ENCODE measurements at regions not wholly inside any gene's neighbourhood (a gene's known extent, or its start where the extent isn't known, plus 50 kb on each side); places are given as distances from the start of the nearest gene placed in this dataset.

- no peaks in the 10 kb centered on the region for H4K20me1 ChIP-seq (ENCODE audit: control insufficient read depth, insufficient read depth)
- 47% methylated on average over 2 of the region's 2 CpGs for WGBS (ENCODE audit: insufficient coverage, insufficient replicate concordance, low lambda C conversion rate, missing lambda C conversion rate)
- ATAC-seq: no peak
- H2AFZ ChIP-seq (ENCODE audit: control insufficient read depth, low read depth, low read length): no peak overlapping the region
- no TSS peak for BruUV-seq (replicated peaks)
- ChIA-PET CTCF (no interaction called here), RAD21 (ENCODE audit: unreplicated experiment) (no interaction called here), POLR2A (no interaction called here), SMC1A (ENCODE audit: uncharacterized antibody, unreplicated experiment) (no interaction called here)
- intact Hi-C loops (cut with micrococcal nuclease; ENCODE audit: unreplicated experiment): no loop called here
- no peak overlapping the region for H3K4me3 ChIP-seq
- no peaks in the 10 kb centered on the region for H3K79me2 ChIP-seq (ENCODE audit: control insufficient read depth, insufficient read depth, low read length)
- H3K9me3 ChIP-seq (replicated peaks; ENCODE audit: control insufficient read depth, insufficient read depth, low read length): no peaks in the 10 kb centered on the region
- H3K4me1 ChIP-seq (ENCODE audit: control insufficient read depth, insufficient read depth, low read length): no peaks in the 10 kb centered on the region
- no peak overlapping the region for H3K27ac ChIP-seq (ENCODE audit: control insufficient read depth, insufficient read depth)
- no peak for DNase-seq (ENCODE audit: low read depth, low spot score)
- H3K36me3 ChIP-seq (ENCODE audit: control insufficient read depth in 2 of 2, insufficient read depth in 2 of 2, low read length in 1 of 2): no peaks in the 10 kb centered on the region
- no peak overlapping the region for H3K4me2 ChIP-seq (ENCODE audit: control insufficient read depth, insufficient read depth)
- TF ChIP-seq MYC (IDR thresholded peaks at IDR 0.05; ENCODE audit: insufficient read depth, insufficient read length, insufficient replicate concordance, low read length, severe bottlenecking) (no peak), FOXM1 (IDR thresholded peaks at IDR 0.05; ENCODE audit: low read depth, low read length) (no peak), ZNF622 (IDR thresholded peaks at IDR 0.05) (no peak), ZBTB11 (CRISPR knock-in tag; IDR thresholded peaks at IDR 0.05) (no peak), HDGF (IDR thresholded peaks at IDR 0.05) (no peak), POLR2AphosphoS2 (IDR thresholded peaks at IDR 0.05; ENCODE audit: low read depth, low read length) (no peak), BRCA1 (IDR thresholded peaks at IDR 0.05; ENCODE audit: low read depth, low read length) (no peak), NFXL1 (IDR thresholded peaks at IDR 0.05; ENCODE audit: borderline replicate concordance) (no peak), IKZF1 (conservative IDR thresholded peaks at IDR 0.05) (no peak)
- TF ChIP-seq, protein P1, sequence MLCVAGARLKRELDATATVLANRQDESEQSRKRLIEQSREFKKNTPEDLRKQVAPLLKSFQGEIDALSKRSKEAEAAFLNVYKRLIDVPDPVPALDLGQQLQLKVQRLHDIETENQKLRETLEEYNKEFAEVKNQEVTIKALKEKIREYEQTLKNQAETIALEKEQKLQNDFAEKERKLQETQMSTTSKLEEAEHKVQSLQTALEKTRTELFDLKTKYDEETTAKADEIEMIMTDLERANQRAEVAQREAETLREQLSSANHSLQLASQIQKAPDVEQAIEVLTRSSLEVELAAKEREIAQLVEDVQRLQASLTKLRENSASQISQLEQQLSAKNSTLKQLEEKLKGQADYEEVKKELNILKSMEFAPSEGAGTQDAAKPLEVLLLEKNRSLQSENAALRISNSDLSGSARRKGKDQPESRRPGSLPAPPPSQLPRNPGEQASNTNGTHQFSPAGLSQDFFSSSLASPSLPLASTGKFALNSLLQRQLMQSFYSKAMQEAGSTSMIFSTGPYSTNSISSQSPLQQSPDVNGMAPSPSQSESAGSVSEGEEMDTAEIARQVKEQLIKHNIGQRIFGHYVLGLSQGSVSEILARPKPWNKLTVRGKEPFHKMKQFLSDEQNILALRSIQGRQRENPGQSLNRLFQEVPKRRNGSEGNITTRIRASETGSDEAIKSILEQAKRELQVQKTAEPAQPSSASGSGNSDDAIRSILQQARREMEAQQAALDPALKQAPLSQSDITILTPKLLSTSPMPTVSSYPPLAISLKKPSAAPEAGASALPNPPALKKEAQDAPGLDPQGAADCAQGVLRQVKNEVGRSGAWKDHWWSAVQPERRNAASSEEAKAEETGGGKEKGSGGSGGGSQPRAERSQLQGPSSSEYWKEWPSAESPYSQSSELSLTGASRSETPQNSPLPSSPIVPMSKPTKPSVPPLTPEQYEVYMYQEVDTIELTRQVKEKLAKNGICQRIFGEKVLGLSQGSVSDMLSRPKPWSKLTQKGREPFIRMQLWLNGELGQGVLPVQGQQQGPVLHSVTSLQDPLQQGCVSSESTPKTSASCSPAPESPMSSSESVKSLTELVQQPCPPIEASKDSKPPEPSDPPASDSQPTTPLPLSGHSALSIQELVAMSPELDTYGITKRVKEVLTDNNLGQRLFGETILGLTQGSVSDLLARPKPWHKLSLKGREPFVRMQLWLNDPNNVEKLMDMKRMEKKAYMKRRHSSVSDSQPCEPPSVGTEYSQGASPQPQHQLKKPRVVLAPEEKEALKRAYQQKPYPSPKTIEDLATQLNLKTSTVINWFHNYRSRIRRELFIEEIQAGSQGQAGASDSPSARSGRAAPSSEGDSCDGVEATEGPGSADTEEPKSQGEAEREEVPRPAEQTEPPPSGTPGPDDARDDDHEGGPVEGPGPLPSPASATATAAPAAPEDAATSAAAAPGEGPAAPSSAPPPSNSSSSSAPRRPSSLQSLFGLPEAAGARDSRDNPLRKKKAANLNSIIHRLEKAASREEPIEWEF (IDR thresholded peaks at IDR 0.05; ENCODE audit: insufficient replicate concordance, low read depth, low read length): no peak
- no peaks in the 10 kb centered on the region; a peak in 1 of 4 replicates for H3K27me3 ChIP-seq (replicated peaks in 1 of 2; ENCODE audit: control insufficient read depth in 2 of 2, insufficient read depth in 2 of 2, low read length in 1 of 2)
- no peak for FAIRE-seq
- in situ Hi-C loops (cut with MboI): no loop called here
- H3K9ac ChIP-seq (ENCODE audit: control insufficient read depth, insufficient read depth, low read length): no peak overlapping the region
Measured at GRCh38 chr4:137980641-137981040, 261.5 kb downstream of the SLC7A11 start.

Data from GM12878 (cell line).